NCI-H1436 (cell line): ENCODE measurements at regions not wholly inside any gene's neighbourhood (a gene's known extent, or its start where the extent isn't known, plus 50 kb on each side); places are given as distances from the start of the nearest gene placed in this dataset.
"Not testable (repeated sequence)": the region's sequence is repeated elsewhere in the genome, so short reads cannot be mapped to it uniquely, and the experiment has no call there.

Source experiments
- DNase-seq: peaks from one replicate; lab custom pipeline; 2025; lab: John Stamatoyannopoulos, UW

GRCh38 chr16:65621640-65622039 is 499.8 kb upstream of the CDH11 start:
- DNase-seq, result no peak

DNA sequence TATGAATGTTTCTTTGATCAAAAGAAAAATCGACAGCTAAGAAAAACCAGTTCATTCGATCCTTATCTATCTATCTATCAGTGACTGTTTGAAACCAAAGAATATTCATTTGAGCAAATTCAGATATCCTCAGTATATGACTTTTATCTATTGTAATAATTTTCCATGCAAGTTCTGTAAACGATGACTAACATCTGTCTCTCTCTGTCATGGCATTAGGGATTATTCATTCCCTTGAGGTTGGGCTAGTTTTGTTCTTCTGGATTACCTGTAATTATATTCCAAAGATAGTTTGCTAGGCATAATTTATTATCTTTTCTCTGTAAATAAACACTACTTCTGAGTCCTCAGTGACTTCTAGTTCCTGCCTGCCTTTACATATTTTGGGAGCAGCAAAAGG is 497.7 kb upstream of the CDH11 start:
- DNase-seq, result no peak

DNA sequence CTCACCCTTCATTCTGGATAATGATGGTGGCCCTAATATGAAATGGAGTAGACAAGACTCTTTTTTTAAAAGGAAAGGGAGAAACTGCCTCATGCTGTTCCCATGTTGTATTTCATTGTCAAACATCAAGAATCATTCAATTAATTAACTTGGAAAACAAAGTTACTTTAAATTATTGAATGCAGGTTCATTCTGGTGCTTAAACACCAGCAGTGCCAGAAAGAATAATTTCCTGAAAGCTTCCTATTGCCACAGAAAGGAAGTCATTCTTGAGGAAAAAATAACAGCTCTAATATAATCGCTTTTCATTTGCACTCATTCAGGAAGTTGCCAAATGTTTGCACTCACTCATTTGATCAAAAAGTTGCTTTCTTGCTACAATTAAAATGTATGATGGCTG is 497.1 kb upstream of the CDH11 start:
- no peak for DNase-seq

- DNase-seq, result no peak
These were observed 496.5 kb upstream of the CDH11 start for GRCh38 chr16:65618333-65618732.

DNA sequence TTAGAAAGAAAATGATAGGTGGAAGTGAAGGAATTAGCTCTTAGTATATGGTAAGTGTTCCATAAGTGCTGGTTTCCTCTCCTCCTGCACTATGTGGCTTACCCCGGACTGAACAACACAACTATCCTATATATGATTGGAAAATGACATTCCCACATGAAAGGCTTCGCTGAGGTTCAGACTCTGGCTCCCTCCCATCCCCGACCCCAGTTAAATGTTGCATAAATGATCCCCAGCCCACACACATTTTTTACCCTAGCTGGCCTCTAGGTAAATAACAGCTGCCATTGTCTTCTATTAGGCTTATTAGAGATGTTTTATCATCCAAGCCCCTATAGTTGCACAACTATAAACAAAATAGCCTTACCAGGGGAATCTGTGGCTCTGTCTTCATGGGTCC is 495.6 kb upstream of the CDH11 start:
- no peak for DNase-seq

GRCh38 chr16:65608455-65608854 is 486.6 kb upstream of the CDH11 start:
- no peak for DNase-seq

GRCh38 chr16:65604771-65605170 is 482.9 kb upstream of the CDH11 start:
- no peak for DNase-seq

DNA sequence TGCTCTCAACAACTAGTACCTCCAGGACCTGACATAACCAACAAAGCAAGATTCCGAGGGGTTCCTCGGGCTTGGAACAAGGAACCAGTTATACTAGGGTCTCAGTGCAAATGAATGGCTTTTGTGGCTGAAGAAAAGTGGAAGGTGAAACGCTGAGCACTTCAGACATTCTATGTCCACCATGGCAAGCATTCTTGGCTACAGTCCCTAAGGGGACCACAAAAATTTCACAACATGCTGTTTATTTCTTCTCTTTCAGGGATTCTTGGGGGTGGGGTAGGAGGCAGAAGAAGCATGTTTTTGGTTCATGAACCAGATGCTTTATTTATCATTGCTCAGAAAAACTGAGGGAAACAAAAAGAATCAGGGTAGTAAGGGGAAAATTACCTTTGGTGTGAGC is 479.9 kb upstream of the CDH11 start:
- no peak for DNase-seq

- no peak for DNase-seq
These were observed 478.8 kb upstream of the CDH11 start for GRCh38 chr16:65600629-65601028.

- no peak for DNase-seq
These were observed 478.2 kb upstream of the CDH11 start for GRCh38 chr16:65600046-65600445.

- no peak for DNase-seq
These were observed 476.8 kb upstream of the CDH11 start for GRCh38 chr16:65598621-65599020.

- DNase-seq, result no peak
These were observed 461.6 kb upstream of the CDH11 start for GRCh38 chr16:65583498-65583897.

GRCh38 chr16:65579050-65579449 is 457.2 kb upstream of the CDH11 start:
- DNase-seq, result no peak

DNA sequence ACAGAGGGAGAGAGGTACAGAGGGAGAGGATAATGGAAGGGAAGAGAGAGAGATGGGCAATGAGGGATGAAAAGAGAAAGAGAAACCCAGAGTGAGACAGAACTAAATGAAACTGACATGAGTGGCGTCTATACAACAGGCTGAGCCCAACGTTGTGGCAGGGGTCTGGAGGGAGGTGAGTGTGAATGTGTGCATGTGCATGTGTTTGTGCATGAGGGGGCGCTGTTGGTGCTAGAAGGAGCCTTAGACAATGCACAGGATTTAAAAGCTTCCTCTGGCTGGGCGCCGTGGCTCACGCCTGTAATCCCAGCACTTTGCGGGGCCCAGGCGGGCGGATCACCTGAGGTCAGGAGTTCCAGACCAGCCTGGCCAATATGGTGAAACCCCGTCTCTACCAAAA is 454.8 kb upstream of the CDH11 start:
- no peak for DNase-seq

DNA sequence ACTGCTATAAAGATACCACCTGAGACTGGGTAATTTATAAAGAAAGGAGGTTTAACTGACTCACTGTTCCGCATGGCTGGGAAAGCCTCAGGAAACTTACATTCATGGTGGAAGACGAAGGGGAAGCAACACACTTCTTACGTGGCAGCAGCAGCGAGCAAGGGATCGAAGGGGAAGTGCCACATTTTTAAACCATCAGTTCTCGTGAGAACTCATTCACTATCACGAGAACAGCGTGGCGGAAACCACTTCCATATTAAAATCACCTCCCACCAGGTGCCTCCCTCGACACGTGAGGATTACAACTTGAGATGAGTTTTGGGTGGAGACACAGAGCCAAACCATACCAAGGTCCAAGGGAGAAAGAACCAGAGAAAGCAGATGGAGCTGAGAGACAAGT is 454.3 kb upstream of the CDH11 start:
- DNase-seq, result no peak

DNA sequence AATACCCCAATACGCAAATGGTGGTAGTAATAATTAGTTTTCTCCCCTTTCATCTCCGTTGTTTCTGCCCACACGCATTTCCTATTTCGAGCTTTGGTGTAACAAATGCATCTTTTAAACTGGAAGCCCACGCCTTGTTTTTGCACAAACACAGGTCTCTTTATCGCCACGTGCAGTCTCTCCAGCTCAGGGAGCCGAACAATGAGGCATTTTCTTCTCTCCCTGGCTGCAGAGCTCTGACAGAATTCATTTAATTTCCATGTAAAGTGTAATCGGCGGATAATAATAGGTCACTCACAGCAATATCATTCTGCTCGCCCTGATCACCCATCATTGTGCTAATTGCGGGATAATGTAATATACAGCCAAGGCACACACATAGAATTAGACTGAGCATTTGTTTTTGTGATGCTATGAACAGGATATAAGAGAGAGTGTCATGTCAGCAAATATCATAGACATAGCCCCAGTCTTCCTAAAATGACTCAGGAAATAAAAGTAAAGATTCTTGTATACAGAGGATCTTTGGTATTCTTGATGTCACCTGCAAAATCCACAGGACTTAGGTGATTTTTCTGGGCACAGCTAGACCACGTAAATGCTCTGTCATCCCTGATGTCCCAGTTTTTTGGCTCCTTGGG is 452.6 kb upstream of the CDH11 start:
- DNase-seq, result no peak

DNA sequence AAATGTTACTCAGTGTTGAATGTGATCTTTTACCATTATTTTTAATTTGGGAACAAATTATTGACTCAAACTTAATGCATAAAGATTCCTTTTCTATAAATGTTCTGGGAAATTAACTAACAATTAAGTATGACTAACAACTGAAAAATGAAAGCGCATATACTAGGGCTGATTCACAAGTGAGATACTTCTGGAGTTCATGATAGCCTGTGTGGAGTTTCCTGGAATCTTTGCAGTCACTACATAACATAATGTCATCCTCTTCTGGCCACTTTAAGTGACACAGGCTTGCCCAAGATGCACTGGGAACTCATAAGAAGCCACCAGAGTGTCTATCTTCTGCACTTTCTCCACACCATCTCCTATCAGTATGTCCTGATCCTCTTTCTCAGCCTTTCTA is 450.3 kb upstream of the CDH11 start:
- no peak for DNase-seq

- DNase-seq, result no peak
These were observed 448.4 kb upstream of the CDH11 start for GRCh38 chr16:65570261-65570660.

- no peak for DNase-seq
These were observed 438.0 kb upstream of the CDH11 start for GRCh38 chr16:65559846-65560245.

DNA sequence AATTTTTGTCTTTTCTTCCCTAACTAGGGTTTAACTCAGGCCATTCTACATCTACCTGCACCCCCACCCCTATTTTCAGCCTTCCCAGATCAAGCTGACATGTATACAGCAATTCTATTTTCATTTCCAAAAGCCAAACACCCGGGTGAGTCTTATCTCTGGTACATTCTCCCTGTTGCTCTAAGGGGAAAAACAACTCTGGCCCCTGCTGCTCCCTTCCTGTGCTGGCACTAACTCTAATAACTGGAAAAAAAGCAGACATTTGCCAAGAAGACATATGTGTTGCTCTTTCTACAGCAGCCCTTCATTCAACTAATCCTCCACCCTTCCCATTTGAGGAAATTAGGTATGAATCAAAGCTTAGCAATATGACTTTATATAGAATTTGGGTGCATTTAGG is 427.8 kb upstream of the CDH11 start:
- DNase-seq, result not testable (repeated sequence)

DNA sequence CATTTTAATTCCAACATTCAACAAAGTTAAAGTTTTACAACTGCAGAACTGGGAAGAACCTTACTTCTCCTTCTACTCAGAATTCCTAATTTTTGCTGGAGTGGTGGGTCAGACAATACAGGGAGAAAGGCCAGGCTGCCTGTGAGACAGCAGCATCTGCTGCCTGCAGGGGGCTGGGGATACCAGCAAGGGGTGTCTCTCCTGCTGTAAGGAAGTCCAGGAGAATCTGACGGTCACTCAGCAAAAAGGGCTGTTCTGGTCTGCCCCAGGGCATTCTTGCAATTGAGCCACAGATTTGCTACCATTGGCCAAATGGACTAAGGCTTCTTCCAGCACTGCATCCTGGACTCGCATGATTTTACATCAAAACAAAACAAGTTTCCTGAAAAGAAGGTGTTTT is 426.6 kb upstream of the CDH11 start:
- no peak for DNase-seq

DNA sequence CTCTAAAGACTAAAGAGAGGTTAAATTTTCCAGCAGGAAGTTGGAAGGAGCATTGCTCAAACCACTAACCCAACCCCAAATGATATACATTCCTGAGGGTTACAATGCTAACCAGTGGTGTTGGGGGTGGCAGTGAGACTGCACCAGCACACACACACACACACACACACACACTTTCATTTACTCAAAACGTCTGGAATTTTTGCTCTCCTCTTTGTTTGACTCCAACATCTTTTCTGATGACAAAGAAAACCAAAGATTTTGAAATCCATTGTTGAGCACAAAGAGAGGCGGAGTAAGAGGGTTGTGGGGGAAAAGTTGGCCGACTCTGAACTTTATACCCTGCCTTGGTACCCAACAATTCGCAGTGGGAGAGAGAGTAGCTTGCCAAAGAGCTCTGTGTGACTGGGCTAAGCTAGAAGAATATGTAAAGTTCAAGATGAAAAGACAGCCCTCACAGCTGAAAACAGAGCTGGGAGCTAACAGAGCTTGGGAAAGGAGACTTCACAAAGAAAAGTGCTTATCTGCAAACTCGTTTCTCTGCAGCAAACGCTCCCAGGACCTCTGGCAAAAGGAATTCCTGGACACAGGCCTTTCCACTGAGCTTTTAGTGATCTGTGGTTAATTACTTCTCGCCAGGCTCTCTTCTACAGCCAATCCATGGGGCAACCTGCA is 426.0 kb upstream of the CDH11 start:
- no peak for DNase-seq

DNA sequence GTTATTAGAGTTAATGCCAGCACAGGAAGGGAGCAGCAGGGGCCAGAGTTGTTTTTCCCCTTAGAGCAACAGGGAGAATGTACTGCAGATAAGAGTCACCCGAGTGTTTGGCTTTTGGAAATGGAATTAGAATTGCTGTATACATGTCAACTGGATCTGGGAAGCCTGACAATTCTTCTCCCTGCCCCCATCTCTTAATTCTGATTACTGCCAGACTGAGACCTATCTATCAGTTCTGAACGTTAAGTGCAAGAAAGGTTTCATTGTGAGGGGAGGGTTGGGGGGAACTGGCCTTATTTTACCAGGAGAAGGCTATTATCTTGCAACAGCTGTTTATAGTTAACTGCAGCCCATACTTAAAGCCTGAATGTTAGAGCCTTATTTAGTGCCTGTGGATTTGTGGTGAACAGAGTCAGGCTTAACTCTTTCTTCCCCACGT is 424.5 kb upstream of the CDH11 start:
- no peak for DNase-seq

DNA sequence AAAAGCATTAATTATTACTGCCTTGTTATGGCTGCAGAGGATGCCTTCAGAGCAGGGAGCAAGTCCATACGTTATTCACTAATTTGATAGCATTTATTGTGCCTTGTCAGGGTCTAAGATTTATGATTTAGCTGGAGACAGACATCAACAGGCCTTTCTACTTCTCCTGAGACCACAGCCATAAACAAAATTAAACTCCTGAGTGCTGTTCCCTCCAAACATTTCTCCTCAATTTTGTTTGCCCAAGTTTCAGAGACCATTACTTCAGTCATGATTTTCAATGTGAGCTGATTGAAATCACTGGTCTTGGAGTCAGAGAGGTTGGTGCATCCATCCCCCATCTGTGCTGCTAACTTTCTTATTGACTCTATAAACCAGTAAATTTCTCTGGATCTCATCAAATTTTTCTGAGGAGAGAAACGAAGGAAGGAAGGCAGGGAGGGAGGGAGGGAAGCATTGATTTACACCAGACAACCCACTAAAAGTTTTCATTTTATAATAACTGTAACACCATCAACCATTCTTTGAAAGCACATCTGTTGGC is 423.6 kb upstream of the CDH11 start:
- DNase-seq, result no peak
